GM12864 (cell line): ENCODE measurements at regions not wholly inside any gene's neighbourhood (a gene's known extent, or its start where the extent isn't known, plus 50 kb on each side); places are given as distances from the start of the nearest gene placed in this dataset.

ENCODE experiments used
- DNase-seq: peaks from one replicate; pipeline ENCODE4 v3.0.0-alpha.2; 2011; ENCODE audit warnings: low read depth
- H3K4me3 ChIP-seq: 2 replicates; pipeline ENCODE4 v1.5.1; 2011; ENCODE audit warnings: mild to moderate bottlenecking, low read depth, low read length, control low read depth
- TF ChIP-seq, protein P1 (sequence below): IDR thresholded peaks from 2 replicates; pipeline ENCODE4 v1.5.1; 2011; ENCODE audit warnings: low read depth, mild to moderate bottlenecking, moderate library complexity, low read length, control low read depth, inconsistent platforms; ENCODE audit errors: missing control alignments

DNA sequence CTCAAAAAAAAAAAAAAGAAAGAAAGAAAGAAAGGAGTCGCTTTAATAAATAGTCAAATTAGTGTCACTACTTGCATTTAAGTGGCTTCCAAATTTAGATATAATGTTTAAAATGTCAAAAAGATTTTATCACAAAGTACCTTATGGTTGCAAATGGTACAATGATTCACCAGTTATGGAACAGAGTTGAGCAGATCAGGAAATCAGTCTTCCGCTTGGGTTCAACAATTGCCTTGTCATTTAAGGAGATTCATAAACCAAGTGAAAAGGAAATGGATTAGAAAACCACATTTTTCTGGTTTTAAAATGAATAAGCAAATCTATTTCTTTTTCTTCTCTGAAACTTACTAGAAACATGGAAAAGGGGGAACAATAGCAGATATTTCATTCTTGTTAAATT lies 94.8 kb upstream of the PTPRT start:
- no peak for DNase-seq
- H3K4me3 ChIP-seq, result no peak overlapping the region
- TF ChIP-seq, protein P1, sequence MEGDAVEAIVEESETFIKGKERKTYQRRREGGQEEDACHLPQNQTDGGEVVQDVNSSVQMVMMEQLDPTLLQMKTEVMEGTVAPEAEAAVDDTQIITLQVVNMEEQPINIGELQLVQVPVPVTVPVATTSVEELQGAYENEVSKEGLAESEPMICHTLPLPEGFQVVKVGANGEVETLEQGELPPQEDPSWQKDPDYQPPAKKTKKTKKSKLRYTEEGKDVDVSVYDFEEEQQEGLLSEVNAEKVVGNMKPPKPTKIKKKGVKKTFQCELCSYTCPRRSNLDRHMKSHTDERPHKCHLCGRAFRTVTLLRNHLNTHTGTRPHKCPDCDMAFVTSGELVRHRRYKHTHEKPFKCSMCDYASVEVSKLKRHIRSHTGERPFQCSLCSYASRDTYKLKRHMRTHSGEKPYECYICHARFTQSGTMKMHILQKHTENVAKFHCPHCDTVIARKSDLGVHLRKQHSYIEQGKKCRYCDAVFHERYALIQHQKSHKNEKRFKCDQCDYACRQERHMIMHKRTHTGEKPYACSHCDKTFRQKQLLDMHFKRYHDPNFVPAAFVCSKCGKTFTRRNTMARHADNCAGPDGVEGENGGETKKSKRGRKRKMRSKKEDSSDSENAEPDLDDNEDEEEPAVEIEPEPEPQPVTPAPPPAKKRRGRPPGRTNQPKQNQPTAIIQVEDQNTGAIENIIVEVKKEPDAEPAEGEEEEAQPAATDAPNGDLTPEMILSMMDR, result no peak

DNA sequence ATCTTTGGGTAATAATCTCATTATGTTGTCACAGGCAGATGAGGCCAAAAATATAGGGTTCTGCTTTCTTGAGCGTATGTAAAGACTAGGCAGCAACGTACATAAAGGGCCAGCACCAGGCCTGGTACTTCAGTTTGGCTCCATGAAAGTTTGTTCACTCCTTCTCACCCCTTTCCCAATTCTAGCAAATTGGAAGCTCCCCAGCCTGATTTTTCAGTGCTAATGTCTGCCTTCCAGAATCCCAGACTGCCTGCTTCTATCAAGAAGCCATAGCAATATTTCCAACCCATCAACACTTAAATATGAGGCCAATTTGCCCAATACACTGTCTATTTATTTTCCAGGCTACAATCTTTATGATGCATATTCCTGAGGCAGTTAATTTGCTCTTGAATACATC lies 93.4 kb upstream of the PTPRT start:
- TF ChIP-seq, protein P1, result no peak
- no peak overlapping the region for H3K4me3 ChIP-seq

DNA sequence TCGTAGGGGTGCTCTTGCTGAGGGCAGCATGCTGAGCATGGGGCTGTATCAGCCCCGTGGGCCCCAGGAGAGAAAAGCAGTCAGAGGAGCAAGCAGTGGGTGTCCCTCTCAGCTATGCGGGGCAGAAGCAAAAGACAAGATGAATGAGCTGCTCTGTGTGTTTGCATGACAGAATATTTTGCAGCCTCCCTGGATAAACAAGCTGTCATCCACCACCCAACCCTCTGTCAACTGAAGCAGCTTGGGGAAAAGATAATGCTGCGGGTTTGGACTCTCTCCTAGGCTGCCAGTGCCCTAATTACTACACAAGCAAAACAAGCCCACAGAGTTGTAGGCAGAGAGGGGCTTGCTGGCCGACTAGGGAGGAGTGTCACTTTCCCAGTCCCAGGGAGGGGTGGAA lies 82.3 kb upstream of the PTPRT start:
- no peak for DNase-seq
- H3K4me3 ChIP-seq, result no peak overlapping the region
- TF ChIP-seq, protein P1, result no peak

More for the DNA sequence above, 93.4 kb upstream of the PTPRT start:
- DNase-seq, result no peak

DNA sequence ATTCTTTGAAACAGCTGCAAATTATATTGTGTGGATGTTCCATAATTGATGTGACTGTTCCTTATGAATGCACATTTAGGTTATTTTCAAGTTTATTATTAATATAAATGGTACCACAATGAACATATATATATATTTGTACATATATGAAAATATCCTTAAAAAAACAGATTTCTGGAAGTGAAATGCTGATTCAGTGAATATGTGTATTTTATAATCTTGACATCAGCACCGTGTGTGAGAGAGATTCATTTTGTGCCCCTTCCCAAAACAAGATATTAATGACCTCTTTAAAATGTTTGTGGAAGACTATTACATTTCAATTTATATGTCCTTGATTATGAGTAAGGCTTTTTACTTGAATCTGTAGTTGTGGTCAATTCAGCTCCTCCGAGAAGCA lies 75.7 kb upstream of the PTPRT start:
- TF ChIP-seq, protein P1, result no peak
- DNase-seq, result no peak
- no peak overlapping the region for H3K4me3 ChIP-seq

DNA sequence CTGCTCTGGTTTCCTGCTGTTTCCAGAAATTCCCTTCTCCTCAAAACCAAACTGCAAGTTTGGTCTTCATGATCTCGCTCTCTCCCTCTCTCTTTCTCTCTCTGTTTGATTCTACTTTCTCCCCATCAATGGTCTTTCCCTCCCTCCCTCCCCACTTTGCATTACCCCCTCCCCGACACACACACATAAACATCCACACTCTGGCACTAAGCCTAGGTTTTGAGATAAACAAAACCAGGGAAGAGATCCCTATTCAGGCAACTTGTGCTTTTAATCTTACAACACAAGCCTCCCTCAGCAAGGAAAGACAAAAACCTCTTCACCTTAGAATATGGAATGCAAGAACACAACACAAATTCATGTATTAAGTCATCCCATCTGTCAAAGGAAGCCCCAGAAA lies 73.5 kb upstream of the PTPRT start:
- no peak for DNase-seq
- H3K4me3 ChIP-seq, result no peak overlapping the region
- TF ChIP-seq, protein P1, result no peak

DNA sequence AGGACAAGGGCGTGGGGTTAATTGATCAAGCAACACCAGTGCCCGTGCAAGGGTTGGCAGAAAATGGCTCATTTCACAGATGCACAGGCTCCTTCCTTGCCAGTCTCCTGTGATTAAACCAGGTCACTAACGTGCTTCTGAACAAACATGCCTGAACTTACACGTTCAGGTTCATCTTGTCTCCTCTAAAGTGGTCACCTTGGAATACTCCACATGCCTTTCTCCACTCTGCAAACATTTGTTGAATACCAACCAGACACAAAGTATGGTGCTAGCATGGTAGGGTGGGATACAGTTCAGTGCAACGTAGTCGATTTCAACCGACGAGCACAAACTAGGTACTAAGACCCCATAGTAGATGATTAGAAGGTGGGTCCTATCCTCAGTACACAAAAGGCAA lies 72.6 kb upstream of the PTPRT start:
- no peak overlapping the region for H3K4me3 ChIP-seq
- TF ChIP-seq, protein P1, result no peak
- no peak for DNase-seq

DNA sequence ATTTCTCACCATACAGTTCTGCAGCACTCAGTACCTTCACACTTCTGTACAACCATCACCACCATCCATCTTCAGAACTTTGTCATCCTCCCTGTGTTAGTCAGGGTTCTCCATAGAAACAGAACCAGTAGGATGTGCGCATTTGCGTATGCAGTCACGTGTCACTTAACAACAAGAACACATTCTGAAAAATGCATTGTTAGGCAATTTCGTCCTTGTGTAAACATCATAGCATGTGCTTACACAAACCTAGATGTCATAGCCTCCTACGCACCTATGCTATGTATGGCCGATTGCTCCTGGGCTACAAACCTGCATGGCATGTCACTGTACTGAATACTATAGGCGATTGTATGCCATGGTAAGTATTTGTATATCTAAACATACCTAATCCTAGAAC lies 66.2 kb upstream of the PTPRT start:
- TF ChIP-seq, protein P1, result no peak
- H3K4me3 ChIP-seq, result no peak overlapping the region
- DNase-seq, result no peak
